CD1c-positive myeloid dendritic cell (primary cell): ENCODE measurements at regions not wholly inside any gene's neighbourhood (a gene's known extent, or its start where the extent isn't known, plus 50 kb on each side); places are given as distances from the start of the nearest gene placed in this dataset.
A peak's percentile ranks its signal among the peaks of the same experiment; 100 is the strongest.
"Not testable (repeated sequence)": the region's sequence is repeated elsewhere in the genome, so short reads cannot be mapped to it uniquely, and the experiment has no call there.

ENCODE experiments used
- DNase-seq: peaks from one replicate; pipeline ENCODE4 v3.0.0-alpha.2; 2016; ENCODE audit errors: extremely low spot score

GRCh38 chr5:158519433-158520021 lies 580.2 kb downstream of the EBF1 start:
- DNase-seq = no peak

- DNase-seq = no peak
These were observed 583.2 kb downstream of the EBF1 start for GRCh38 chr5:158516521-158516920.

- DNase-seq = no peak
These were observed 584.7 kb downstream of the EBF1 start for GRCh38 chr5:158514986-158515359.

- no peak for DNase-seq
These were observed 585.3 kb downstream of the EBF1 start for GRCh38 chr5:158514319-158514985.

- DNase-seq = peak; percentile 3
These were observed 586.0 kb downstream of the EBF1 start for GRCh38 chr5:158513490-158514318.

- DNase-seq = no peak
These were observed 588.3 kb downstream of the EBF1 start for GRCh38 chr5:158511454-158511853.

- no peak for DNase-seq
These were observed 589.2 kb downstream of the EBF1 start for GRCh38 chr5:158510479-158510878.

- DNase-seq = no peak
These were observed 593.1 kb downstream of the EBF1 start for GRCh38 chr5:158506648-158507047.

GRCh38 chr5:158502686-158503085 lies 597.0 kb downstream of the EBF1 start:
- peak; percentile 55 for DNase-seq

- DNase-seq = no peak
These were observed 599.8 kb downstream of the EBF1 start for GRCh38 chr5:158499892-158500418.

GRCh38 chr5:158499075-158499891 lies 600.4 kb downstream of the EBF1 start:
- no peak for DNase-seq

- DNase-seq = no peak
These were observed 603.1 kb downstream of the EBF1 start for GRCh38 chr5:158496624-158497023.

- DNase-seq = no peak
These were observed 605.2 kb downstream of the EBF1 start for GRCh38 chr5:158494541-158494940.

- not testable (repeated sequence) for DNase-seq
These were observed 605.7 kb downstream of the EBF1 start for GRCh38 chr5:158494044-158494443.

- DNase-seq = no peak
These were observed 606.9 kb downstream of the EBF1 start for GRCh38 chr5:158492841-158493242.

- no peak for DNase-seq
These were observed 607.6 kb downstream of the EBF1 start for GRCh38 chr5:158492136-158492535.

- no peak for DNase-seq
These were observed 612.1 kb downstream of the EBF1 start for GRCh38 chr5:158487664-158488063.

- DNase-seq = no peak
These were observed 612.6 kb downstream of the EBF1 start for GRCh38 chr5:158487156-158487555.

GRCh38 chr5:158486566-158486965 lies 613.1 kb downstream of the EBF1 start:
- DNase-seq = no peak

GRCh38 chr5:158485604-158486081 lies 614.1 kb downstream of the EBF1 start:
- no peak for DNase-seq

- no peak for DNase-seq
These were observed 614.7 kb downstream of the EBF1 start for GRCh38 chr5:158485047-158485446.

- no peak for DNase-seq
These were observed 615.6 kb downstream of the EBF1 start for GRCh38 chr5:158484150-158484549.
